GM12878 (cell line): ENCODE measurements at regions not wholly inside any gene's neighbourhood (a gene's known extent, or its start where the extent isn't known, plus 50 kb on each side); places are given as distances from the start of the nearest gene placed in this dataset.

Source experiments
- CTCF ChIP-seq, 3 experiments: IDR thresholded peaks in 2 of 3; conservative IDR thresholded peaks in 1 of 3; 2 replicates each; pipeline ENCODE4 v1.5.1; 2011; ENCODE audit warnings: low read depth in 3 of 3, low read length in 3 of 3, mild to moderate bottlenecking in 3 of 3, control low read depth in 2 of 3, moderate library complexity in 2 of 3, inconsistent platforms in 1 of 3, mixed read lengths in 1 of 3; ENCODE audit not compliant: control insufficient read depth in 2 of 3, insufficient read depth in 1 of 3; ENCODE audit errors: extremely low read depth in 1 of 3
- SRF ChIP-seq, 2 experiments: IDR thresholded peaks; 2 replicates each; pipeline ENCODE4 v1.6.1; 2011; ENCODE audit warnings: low read depth in 2 of 2, low read length in 2 of 2, mild to moderate bottlenecking in 1 of 2, moderate library complexity in 1 of 2
- ZBTB33 ChIP-seq: fragments of 450-650 bp; IDR thresholded peaks from 2 replicates; pipeline ENCODE4 v1.6.1; 2017; ENCODE audit warnings: mild to moderate bottlenecking

GRCh38 chr18:71523483-71524435 lies 1020.4 kb downstream of the CBLN2 start:
- no peak for TF ChIP-seq CTCF (IDR thresholded peaks at IDR 0.05 in 2 of 3, conservative IDR thresholded peaks at IDR 0.05 in 1 of 3; ENCODE audit: control insufficient read depth in 2 of 3, extremely low read depth in 1 of 3, insufficient read depth in 1 of 3, low read depth in 3 of 3, low read length in 3 of 3)
- no peak for TF ChIP-seq ZBTB33
- TF ChIP-seq SRF (IDR thresholded peaks at IDR 0.05; ENCODE audit: low read depth in 2 of 2, low read length in 2 of 2) = no peak
